GM23338 (cell line): ENCODE measurements at regions not wholly inside any gene's neighbourhood (a gene's known extent, or its start where the extent isn't known, plus 50 kb on each side); places are given as distances from the start of the nearest gene placed in this dataset.

Experiments
- ATAC-seq: fragments of 200-7000 bp; cut with Tn5 transposase; 3 replicates; pipeline ENCODE4 v1.9.1; 2020
- DNase-seq: peaks from one replicate; pipeline ENCODE4 v3.0.0-alpha.2; 2015; ENCODE audit warnings: low spot score
- H2AFZ ChIP-seq: fragments of 200-600 bp; sonication (generic); 2 replicates; pipeline ENCODE4 v1.8.0; 2016; ENCODE audit warnings: antibody characterized with exemption, mild to moderate bottlenecking, moderate library complexity
- H3F3A ChIP-seq: fragments of 200-600 bp; sonication (generic); replicated peaks from 2 replicates; pipeline ENCODE4 v1.8.0; 2017; ENCODE audit warnings: antibody characterized with exemption, mixed run types, low read depth
- H3K27ac ChIP-seq: fragments of 200-600 bp; sonication (generic); 2 replicates; pipeline ENCODE4 v1.6.1; 2016; ENCODE audit warnings: low read depth
- H3K27me3 ChIP-seq: fragments of 200-600 bp; sonication (generic); 2 replicates; pipeline ENCODE4 v1.8.0; 2016; ENCODE audit warnings: mild to moderate bottlenecking, mixed run types, moderate library complexity; ENCODE audit not compliant: insufficient read depth
- H3K36me3 ChIP-seq: fragments of 200-600 bp; sonication (generic); 2 replicates; pipeline ENCODE4 v1.8.0; 2016; ENCODE audit warnings: mild to moderate bottlenecking; ENCODE audit not compliant: insufficient read depth
- H3K4me1 ChIP-seq: fragments of 200-600 bp; sonication (generic); 2 replicates; pipeline ENCODE4 v1.8.0; 2016; ENCODE audit warnings: mild to moderate bottlenecking, moderate library complexity; ENCODE audit not compliant: insufficient read depth
- H3K4me2 ChIP-seq: fragments of 200-600 bp; sonication (generic); 2 replicates; pipeline ENCODE4 v1.7.1; 2017; ENCODE audit warnings: mixed run types
- H3K4me3 ChIP-seq: fragments of 200-600 bp; sonication (generic); 2 replicates; pipeline ENCODE4 v1.6.1; 2016; ENCODE audit warnings: mixed run types
- H3K79me2 ChIP-seq: fragments of 200-600 bp; sonication (generic); replicated peaks from 2 replicates; pipeline ENCODE4 v1.8.0; 2017; ENCODE audit warnings: mild to moderate bottlenecking; ENCODE audit not compliant: insufficient read depth
- H3K9me2 ChIP-seq: fragments of 200-600 bp; sonication (generic); 2 replicates; pipeline ENCODE4 v1.8.0; 2017; ENCODE audit not compliant: insufficient read depth
- H4K20me1 ChIP-seq: fragments of 200-600 bp; sonication (generic); replicated peaks from 2 replicates; pipeline ENCODE4 v1.8.0; 2017; ENCODE audit warnings: mild to moderate bottlenecking; ENCODE audit not compliant: insufficient read depth
- H3K27ac Mint-ChIP-seq: 2 replicates; pipeline ENCODE4 v1.8.0; 2020; ENCODE audit warnings: inconsistent platforms, mild to moderate bottlenecking, moderate library complexity, mixed read lengths
- H3K27me3 Mint-ChIP-seq: 3 replicates; pipeline ENCODE4 v1.8.0; 2022; ENCODE audit warnings: low read depth, mild to moderate bottlenecking, moderate library complexity, mixed read lengths, inconsistent platforms; ENCODE audit not compliant: insufficient read depth, poor library complexity
- H3K36me3 Mint-ChIP-seq: 3 replicates; pipeline ENCODE4 v1.8.0; 2021; ENCODE audit warnings: low read depth, mild to moderate bottlenecking, inconsistent platforms, moderate library complexity, mixed read lengths
- H3K4me1 Mint-ChIP-seq: 3 replicates; pipeline ENCODE4 v1.8.0; 2020; ENCODE audit warnings: mild to moderate bottlenecking, inconsistent platforms, mixed read lengths
- H3K4me3 Mint-ChIP-seq: 3 replicates; pipeline ENCODE4 v1.8.0; 2021; ENCODE audit warnings: moderate library complexity, mild to moderate bottlenecking, inconsistent platforms, mixed read lengths
- H3K9me3 Mint-ChIP-seq: 3 replicates; pipeline ENCODE4 v1.8.0; 2020; ENCODE audit warnings: moderate library complexity, mild to moderate bottlenecking, inconsistent platforms, mixed read lengths
- CREB1 ChIP-seq: fragments of 250-450 bp; sonication (Bioruptor Pico); IDR thresholded peaks from 2 replicates; pipeline ENCODE4 v1.5.0; 2020; ENCODE audit warnings: low read depth, mild to moderate bottlenecking, moderate library complexity
- EZH2 ChIP-seq: fragments of 200-600 bp; sonication (generic); IDR thresholded peaks from one replicate; pipeline ENCODE4 v1.8.0; 2017; ENCODE audit warnings: antibody characterized with exemption, mild to moderate bottlenecking, low read depth; ENCODE audit not compliant: unreplicated experiment
- JUNB ChIP-seq: IDR thresholded peaks from one replicate; pipeline ENCODE4 v1.6.1; 2016; ENCODE audit warnings: antibody characterized with exemption; ENCODE audit not compliant: unreplicated experiment
- POLR2AphosphoS5 ChIP-seq: IDR thresholded peaks from 2 replicates; pipeline ENCODE4 v1.6.1; 2016; ENCODE audit warnings: antibody characterized with exemption, low read depth
- STAT1 ChIP-seq: IDR thresholded peaks from one replicate; pipeline ENCODE4 v1.6.1; 2016; ENCODE audit warnings: antibody characterized with exemption; ENCODE audit not compliant: unreplicated experiment
- ZNF331 ChIP-seq: fragments of 250-450 bp; sonication (Bioruptor Pico); IDR thresholded peaks from 2 replicates; pipeline ENCODE4 v1.5.0; 2020; ENCODE audit warnings: low read depth, mild to moderate bottlenecking, moderate library complexity
- TF ChIP-seq, protein P1 (sequence below): IDR thresholded peaks from one replicate; pipeline ENCODE4 v1.6.1; 2018; ENCODE audit warnings: antibody characterized with exemption; ENCODE audit not compliant: unreplicated experiment
- TF ChIP-seq, protein P2 (sequence below), 2 experiments: fragments of 200-600 bp in 1 of 2; sonication (generic) in 1 of 2; conservative IDR thresholded peaks; 2 replicates each; pipeline versions ENCODE4 v1.5.1 to v1.6.1; 2016 to 2017; ENCODE audit warnings: antibody characterized with exemption in 2 of 2, low read depth in 2 of 2, mild to moderate bottlenecking in 2 of 2, moderate library complexity in 1 of 2
- TF ChIP-seq, protein P3 (sequence below): fragments of 250-450 bp; sonication (Bioruptor Pico); IDR thresholded peaks from 2 replicates; pipeline ENCODE4 v1.5.0; 2020; ENCODE audit warnings: mild to moderate bottlenecking, moderate library complexity

DNA sequence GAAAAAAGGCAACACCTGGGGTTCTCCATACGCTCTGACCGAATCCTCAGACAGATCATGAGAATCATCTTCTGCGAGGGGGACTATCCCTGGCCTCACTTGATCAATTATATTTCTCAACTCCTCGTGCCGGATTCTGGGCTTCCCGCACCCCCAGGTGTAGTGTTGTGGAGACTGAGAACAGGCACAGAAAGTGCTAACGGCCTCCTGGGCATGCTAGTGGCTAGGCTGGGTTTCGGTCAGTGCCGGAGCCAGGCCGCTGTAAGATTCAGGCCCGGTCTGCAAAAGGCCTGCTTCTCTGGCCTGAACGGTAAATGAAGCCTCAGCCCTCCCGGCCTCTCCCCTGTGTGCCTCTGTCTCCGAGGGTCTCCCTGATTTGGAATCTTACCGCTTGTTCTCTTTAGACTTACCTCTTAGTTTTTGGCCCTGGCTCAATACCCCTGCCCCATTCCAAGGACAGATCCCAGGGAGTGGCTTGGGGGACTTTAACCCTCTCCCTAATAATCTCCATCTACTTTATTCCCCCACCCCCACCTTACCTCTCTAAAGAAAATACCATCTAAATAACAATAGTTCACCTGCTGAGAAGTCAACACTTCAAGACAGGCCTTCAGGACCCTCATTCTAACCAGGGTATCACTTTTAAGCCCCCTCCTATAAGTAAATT, 79.0 kb upstream of the MEDAG start (continued):
- TF ChIP-seq, protein P1, sequence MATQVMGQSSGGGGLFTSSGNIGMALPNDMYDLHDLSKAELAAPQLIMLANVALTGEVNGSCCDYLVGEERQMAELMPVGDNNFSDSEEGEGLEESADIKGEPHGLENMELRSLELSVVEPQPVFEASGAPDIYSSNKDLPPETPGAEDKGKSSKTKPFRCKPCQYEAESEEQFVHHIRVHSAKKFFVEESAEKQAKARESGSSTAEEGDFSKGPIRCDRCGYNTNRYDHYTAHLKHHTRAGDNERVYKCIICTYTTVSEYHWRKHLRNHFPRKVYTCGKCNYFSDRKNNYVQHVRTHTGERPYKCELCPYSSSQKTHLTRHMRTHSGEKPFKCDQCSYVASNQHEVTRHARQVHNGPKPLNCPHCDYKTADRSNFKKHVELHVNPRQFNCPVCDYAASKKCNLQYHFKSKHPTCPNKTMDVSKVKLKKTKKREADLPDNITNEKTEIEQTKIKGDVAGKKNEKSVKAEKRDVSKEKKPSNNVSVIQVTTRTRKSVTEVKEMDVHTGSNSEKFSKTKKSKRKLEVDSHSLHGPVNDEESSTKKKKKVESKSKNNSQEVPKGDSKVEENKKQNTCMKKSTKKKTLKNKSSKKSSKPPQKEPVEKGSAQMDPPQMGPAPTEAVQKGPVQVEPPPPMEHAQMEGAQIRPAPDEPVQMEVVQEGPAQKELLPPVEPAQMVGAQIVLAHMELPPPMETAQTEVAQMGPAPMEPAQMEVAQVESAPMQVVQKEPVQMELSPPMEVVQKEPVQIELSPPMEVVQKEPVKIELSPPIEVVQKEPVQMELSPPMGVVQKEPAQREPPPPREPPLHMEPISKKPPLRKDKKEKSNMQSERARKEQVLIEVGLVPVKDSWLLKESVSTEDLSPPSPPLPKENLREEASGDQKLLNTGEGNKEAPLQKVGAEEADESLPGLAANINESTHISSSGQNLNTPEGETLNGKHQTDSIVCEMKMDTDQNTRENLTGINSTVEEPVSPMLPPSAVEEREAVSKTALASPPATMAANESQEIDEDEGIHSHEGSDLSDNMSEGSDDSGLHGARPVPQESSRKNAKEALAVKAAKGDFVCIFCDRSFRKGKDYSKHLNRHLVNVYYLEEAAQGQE = no peak
- no peak for TF ChIP-seq ZNF331 (CRISPR knock-in tag)
- no peak for TF ChIP-seq EZH2
- no peak for TF ChIP-seq CREB1 (CRISPR knock-in tag)

DNA sequence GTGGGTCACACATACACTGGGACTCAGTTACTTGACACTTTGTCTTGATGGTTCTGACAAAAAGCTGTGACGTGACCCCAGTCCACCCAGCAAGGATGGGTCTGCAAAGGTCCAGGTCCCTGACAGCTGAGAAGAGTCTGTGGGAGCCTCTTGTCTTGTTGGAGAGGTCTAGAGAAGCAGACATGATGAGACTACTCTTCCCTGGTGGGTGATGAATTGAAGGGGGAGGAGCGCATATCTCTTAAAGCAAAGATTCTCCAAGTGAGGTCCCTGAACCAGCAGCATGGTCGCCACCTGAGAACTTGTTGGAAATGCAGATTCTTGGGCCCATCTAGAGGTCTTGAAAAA, 78.5 kb upstream of the MEDAG start:
- Mint-ChIP-seq H3K4me1 (peaks cover 11% of the 10 kb centered on the region), H3K36me3 (no peaks in the 10 kb centered on the region), H3K9me3 (peaks cover 4% of the 10 kb centered on the region; the same call in 1 of the 3 replicates), H3K27ac (no peak overlapping the region), H3K27me3 (peaks cover 46% of the 10 kb centered on the region), H3K4me3 (no peak overlapping the region)
- H3K27me3 ChIP-seq = peaks cover 39% of the 10 kb centered on the region; the same call in 1 of the 2 replicates
- no peaks in the 10 kb centered on the region for H3K36me3 ChIP-seq
- DNase-seq = no peak
- 0 out of 2 replicates have a peak, but pooled peaks cover 3% of the 10 kb centered on the region for H3K9me2 ChIP-seq
- no peaks in the 10 kb centered on the region for H3K79me2 ChIP-seq
- H3K4me1 ChIP-seq = peaks cover 6% of the 10 kb centered on the region; the same call in 1 of the 2 replicates
- TF ChIP-seq STAT1 (no peak), EZH2 (no peak), POLR2AphosphoS5 (no peak), JUNB (no peak)
- TF ChIP-seq, protein P2, sequence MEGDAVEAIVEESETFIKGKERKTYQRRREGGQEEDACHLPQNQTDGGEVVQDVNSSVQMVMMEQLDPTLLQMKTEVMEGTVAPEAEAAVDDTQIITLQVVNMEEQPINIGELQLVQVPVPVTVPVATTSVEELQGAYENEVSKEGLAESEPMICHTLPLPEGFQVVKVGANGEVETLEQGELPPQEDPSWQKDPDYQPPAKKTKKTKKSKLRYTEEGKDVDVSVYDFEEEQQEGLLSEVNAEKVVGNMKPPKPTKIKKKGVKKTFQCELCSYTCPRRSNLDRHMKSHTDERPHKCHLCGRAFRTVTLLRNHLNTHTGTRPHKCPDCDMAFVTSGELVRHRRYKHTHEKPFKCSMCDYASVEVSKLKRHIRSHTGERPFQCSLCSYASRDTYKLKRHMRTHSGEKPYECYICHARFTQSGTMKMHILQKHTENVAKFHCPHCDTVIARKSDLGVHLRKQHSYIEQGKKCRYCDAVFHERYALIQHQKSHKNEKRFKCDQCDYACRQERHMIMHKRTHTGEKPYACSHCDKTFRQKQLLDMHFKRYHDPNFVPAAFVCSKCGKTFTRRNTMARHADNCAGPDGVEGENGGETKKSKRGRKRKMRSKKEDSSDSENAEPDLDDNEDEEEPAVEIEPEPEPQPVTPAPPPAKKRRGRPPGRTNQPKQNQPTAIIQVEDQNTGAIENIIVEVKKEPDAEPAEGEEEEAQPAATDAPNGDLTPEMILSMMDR (conservative IDR thresholded peaks at IDR 0.05; ENCODE audit: low read depth in 2 of 2) = no peak
- TF ChIP-seq, protein P3, sequence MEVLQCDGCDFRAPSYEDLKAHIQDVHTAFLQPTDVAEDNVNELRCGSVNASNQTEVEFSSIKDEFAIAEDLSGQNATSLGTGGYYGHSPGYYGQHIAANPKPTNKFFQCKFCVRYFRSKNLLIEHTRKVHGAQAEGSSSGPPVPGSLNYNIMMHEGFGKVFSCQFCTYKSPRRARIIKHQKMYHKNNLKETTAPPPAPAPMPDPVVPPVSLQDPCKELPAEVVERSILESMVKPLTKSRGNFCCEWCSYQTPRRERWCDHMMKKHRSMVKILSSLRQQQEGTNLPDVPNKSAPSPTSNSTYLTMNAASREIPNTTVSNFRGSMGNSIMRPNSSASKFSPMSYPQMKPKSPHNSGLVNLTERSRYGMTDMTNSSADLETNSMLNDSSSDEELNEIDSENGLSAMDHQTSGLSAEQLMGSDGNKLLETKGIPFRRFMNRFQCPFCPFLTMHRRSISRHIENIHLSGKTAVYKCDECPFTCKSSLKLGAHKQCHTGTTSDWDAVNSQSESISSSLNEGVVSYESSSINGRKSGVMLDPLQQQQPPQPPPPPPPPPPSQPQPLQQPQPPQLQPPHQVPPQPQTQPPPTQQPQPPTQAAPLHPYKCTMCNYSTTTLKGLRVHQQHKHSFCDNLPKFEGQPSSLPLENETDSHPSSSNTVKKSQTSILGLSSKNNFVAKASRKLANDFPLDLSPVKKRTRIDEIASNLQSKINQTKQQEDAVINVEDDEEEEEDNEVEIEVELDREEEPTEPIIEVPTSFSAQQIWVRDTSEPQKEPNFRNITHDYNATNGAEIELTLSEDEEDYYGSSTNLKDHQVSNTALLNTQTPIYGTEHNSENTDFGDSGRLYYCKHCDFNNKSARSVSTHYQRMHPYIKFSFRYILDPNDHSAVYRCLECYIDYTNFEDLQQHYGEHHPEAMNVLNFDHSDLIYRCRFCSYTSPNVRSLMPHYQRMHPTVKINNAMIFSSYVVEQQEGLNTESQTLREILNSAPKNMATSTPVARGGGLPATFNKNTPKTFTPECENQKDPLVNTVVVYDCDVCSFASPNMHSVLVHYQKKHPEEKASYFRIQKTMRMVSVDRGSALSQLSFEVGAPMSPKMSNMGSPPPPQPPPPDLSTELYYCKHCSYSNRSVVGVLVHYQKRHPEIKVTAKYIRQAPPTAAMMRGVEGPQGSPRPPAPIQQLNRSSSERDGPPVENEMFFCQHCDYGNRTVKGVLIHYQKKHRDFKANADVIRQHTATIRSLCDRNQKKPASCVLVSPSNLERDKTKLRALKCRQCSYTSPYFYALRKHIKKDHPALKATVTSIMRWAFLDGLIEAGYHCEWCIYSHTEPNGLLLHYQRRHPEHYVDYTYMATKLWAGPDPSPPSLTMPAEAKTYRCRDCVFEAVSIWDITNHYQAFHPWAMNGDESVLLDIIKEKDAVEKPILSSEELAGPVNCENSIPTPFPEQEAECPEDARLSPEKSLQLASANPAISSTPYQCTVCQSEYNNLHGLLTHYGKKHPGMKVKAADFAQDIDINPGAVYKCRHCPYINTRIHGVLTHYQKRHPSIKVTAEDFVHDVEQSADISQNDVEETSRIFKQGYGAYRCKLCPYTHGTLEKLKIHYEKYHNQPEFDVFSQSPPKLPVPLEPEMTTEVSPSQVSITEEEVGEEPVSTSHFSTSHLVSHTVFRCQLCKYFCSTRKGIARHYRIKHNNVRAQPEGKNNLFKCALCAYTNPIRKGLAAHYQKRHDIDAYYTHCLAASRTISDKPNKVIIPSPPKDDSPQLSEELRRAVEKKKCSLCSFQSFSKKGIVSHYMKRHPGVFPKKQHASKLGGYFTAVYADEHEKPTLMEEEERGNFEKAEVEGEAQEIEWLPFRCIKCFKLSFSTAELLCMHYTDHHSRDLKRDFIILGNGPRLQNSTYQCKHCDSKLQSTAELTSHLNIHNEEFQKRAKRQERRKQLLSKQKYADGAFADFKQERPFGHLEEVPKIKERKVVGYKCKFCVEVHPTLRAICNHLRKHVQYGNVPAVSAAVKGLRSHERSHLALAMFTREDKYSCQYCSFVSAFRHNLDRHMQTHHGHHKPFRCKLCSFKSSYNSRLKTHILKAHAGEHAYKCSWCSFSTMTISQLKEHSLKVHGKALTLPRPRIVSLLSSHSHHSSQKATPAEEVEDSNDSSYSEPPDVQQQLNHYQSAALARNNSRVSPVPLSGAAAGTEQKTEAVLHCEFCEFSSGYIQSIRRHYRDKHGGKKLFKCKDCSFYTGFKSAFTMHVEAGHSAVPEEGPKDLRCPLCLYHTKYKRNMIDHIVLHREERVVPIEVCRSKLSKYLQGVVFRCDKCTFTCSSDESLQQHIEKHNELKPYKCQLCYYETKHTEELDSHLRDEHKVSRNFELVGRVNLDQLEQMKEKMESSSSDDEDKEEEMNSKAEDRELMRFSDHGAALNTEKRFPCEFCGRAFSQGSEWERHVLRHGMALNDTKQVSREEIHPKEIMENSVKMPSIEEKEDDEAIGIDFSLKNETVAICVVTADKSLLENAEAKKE (CRISPR knock-in tag) = no peak
- no peaks in the 10 kb centered on the region for H4K20me1 ChIP-seq
- H3K27ac ChIP-seq = no peak overlapping the region
- H3K4me3 ChIP-seq = no peak overlapping the region
- H3K4me2 ChIP-seq = no peak overlapping the region
- no peaks in the 10 kb centered on the region for H3F3A ChIP-seq
- ATAC-seq = peak; percentile 50
- H2AFZ ChIP-seq = no peak overlapping the region
